ENCODE measurements at regions not wholly inside any gene's neighbourhood (a gene's known extent, or its start where the extent isn't known, plus 50 kb on each side); places are given as distances from the start of the nearest gene placed in this dataset.
"Not testable (repeated sequence)": the region's sequence is repeated elsewhere in the genome, so short reads cannot be mapped to it uniquely, and the experiment has no call there.

GRCh38 chrX:153266140-153266539 lies 55.4 kb downstream of the PNMA6F start:
- not testable (repeated sequence) for DNase-seq (ENCODE audit: low read depth, low spot score)

- DNase-seq (ENCODE audit: low read depth, low spot score): not testable (repeated sequence)
Measured at GRCh38 chrX:153260468-153260867, 61.1 kb downstream of the PNMA6F start.

GRCh38 chrX:153253239-153253638 lies 68.3 kb downstream of the PNMA6F start:
- DNase-seq (ENCODE audit: low read depth, low spot score): not testable (repeated sequence)

GRCh38 chrX:153252378-153253129 lies 69.0 kb downstream of the PNMA6F start:
- DNase-seq (ENCODE audit: low read depth, low spot score): not testable (repeated sequence)

GRCh38 chrX:153251952-153252351 lies 69.6 kb downstream of the PNMA6F start:
- not testable (repeated sequence) for DNase-seq (ENCODE audit: low read depth, low spot score)

GRCh38 chrX:153250762-153251161 lies 70.8 kb downstream of the PNMA6F start:
- DNase-seq (ENCODE audit: low read depth, low spot score): not testable (repeated sequence)

GRCh38 chrX:153245288-153245731 lies 66.2 kb downstream of the MAGEA1 start:
- DNase-seq (ENCODE audit: low read depth, low spot score): peak; percentile 45

GRCh38 chrX:153244767-153245166 lies 65.7 kb downstream of the MAGEA1 start:
- DNase-seq (ENCODE audit: low read depth, low spot score): no peak

GRCh38 chrX:153238361-153238760 lies 59.3 kb downstream of the MAGEA1 start:
- DNase-seq (ENCODE audit: low read depth, low spot score): no peak

Data from ELF-1 (cell line).